SU-DHL-6 (cell line): ENCODE measurements at regions not wholly inside any gene's neighbourhood (a gene's known extent, or its start where the extent isn't known, plus 50 kb on each side); places are given as distances from the start of the nearest gene placed in this dataset.

Experiments
- H2AFZ ChIP-seq: fragments of 200-600 bp; sonication (generic); 2 replicates; pipeline ENCODE4 v1.6.1; 2014; ENCODE audit warnings: low read depth, mild to moderate bottlenecking, moderate library complexity, mixed read lengths, antibody characterized with exemption, low read length; ENCODE audit not compliant: severe bottlenecking
- H3F3A ChIP-seq: fragments of 200-600 bp; shearing (Covaris generic); 2 replicates; pipeline ENCODE4 v1.6.0; 2016; ENCODE audit warnings: antibody characterized with exemption, mild to moderate bottlenecking; ENCODE audit not compliant: insufficient read depth
- H3K27ac ChIP-seq: fragments of 200-600 bp; sonication (generic); 2 replicates; pipeline ENCODE4 v1.5.1; 2016; ENCODE audit warnings: low read depth, mild to moderate bottlenecking, low read length, moderate library complexity, mixed read lengths
- H3K27me3 ChIP-seq: fragments of 200-600 bp; sonication (generic), shearing (Covaris generic); 2 replicates; pipeline ENCODE4 v1.6.0; 2014; ENCODE audit warnings: mild to moderate bottlenecking, low read length
- H3K36me3 ChIP-seq: fragments of 200-600 bp; sonication (generic); 2 replicates; pipeline ENCODE4 v1.6.1; 2014; ENCODE audit warnings: mild to moderate bottlenecking, low read length, mixed read lengths
- H3K4me2 ChIP-seq: fragments of 300-600, 200-600 bp; shearing (Covaris generic), sonication (generic); 2 replicates; pipeline ENCODE4 v1.6.0; 2014; ENCODE audit warnings: low read length, low read depth, mild to moderate bottlenecking; ENCODE audit not compliant: poor library complexity, severe bottlenecking
- H3K4me3 ChIP-seq: fragments of 200-600 bp; sonication (generic); 2 replicates; pipeline ENCODE4 v1.5.1; 2014; ENCODE audit warnings: antibody characterized with exemption, low read length, mild to moderate bottlenecking, mixed read lengths; ENCODE audit not compliant: insufficient read depth, poor library complexity, severe bottlenecking
- H3K79me2 ChIP-seq: fragments of 200-600 bp; sonication (generic); 2 replicates; pipeline ENCODE4 v1.6.1; 2014; ENCODE audit warnings: mild to moderate bottlenecking, low read length, moderate library complexity; ENCODE audit not compliant: insufficient read depth
- H3K9ac ChIP-seq: fragments of 200-600 bp; sonication (generic); 2 replicates; pipeline ENCODE4 v1.7.0; 2014; ENCODE audit warnings: mild to moderate bottlenecking, low read length
- H3K9me2 ChIP-seq: fragments of 200-600 bp; sonication (generic); replicated peaks from 2 replicates; pipeline ENCODE4 v1.6.1; 2014; ENCODE audit warnings: low read length; ENCODE audit not compliant: insufficient read depth
- H3K9me3 ChIP-seq: fragments of 200-600 bp; sonication (generic); 2 replicates; pipeline ENCODE4 v1.6.1; 2014; ENCODE audit warnings: low read length, mixed read lengths; ENCODE audit not compliant: insufficient read depth
- H4K20me1 ChIP-seq: fragments of 200-600 bp; sonication (generic); 2 replicates; pipeline ENCODE4 v1.6.1; 2014; ENCODE audit warnings: low read depth, mild to moderate bottlenecking, antibody characterized with exemption, low read length, moderate library complexity, mixed read lengths
- EZH2phosphoT487 ChIP-seq: fragments of 200-600 bp; sonication (generic), shearing (Covaris generic); conservative IDR thresholded peaks from 2 replicates; pipeline ENCODE4 v1.6.1; 2018; ENCODE audit warnings: mild to moderate bottlenecking, antibody characterized with exemption, low read length, moderate library complexity, mixed read lengths
- TF ChIP-seq, protein P1 (sequence below): fragments of 200-600 bp; sonication (generic); IDR thresholded peaks from one replicate; pipeline ENCODE4 v1.5.1; 2017; ENCODE audit warnings: antibody characterized with exemption, mild to moderate bottlenecking, low read length, moderate library complexity; ENCODE audit not compliant: insufficient read depth, poor library complexity, severe bottlenecking

DNA sequence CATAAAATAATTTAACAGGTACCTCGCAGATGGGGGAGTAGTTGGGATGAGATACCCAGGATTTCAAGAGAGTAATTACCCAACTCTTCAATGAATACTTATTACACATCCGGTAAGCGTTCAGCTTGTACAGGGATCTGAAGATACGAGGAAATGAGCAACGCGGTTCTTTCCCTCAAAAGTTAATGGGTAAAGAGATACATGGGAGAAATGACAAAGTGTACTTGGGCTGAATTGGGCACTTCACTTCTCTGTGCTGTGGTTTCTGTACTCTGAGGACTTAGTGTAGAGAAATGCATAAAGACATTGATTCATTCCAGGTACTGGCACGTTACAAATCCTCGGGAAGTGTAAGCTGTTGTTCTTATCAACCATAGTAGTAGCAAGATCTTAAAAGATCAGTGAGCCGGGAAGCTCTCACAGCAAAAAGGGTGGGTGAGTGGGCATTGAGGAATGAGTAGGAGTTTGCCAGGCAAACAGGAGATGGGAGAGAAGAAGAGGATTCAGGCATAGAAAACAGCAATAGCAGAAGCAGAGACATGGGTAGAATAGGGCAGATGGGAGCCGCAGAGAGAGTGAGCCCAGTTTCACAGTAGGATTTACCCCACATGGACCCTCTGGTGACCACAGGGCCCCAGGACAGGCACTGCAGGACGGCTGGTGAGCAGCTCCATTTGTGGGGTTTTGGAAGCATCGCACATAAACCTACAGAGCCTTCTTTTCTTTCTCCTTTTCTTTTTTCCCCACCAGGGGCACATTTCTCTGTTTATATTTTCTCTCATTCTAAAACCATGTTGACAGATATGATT lies 304.3 kb upstream of the PITRM1 start:
- Histone ChIP-seq H3K79me2 (no peaks in the 10 kb centered on the region), H3K9me2 (no peaks in the 10 kb centered on the region), H3K4me3 (no peak overlapping the region), H3K27ac (no peak overlapping the region), H3K9ac (no peak overlapping the region), H3K4me2 (no peak overlapping the region), H3K9me3 (no peaks in the 10 kb centered on the region), H4K20me1 (no peaks in the 10 kb centered on the region), H3K27me3 (no peaks in the 10 kb centered on the region), H2AFZ (no peak overlapping the region), H3K36me3 (no peaks in the 10 kb centered on the region), H3F3A (no peaks in the 10 kb centered on the region)
- no peak for TF ChIP-seq EZH2phosphoT487

- Histone ChIP-seq H3K9me2 (no peaks in the 10 kb centered on the region), H3K36me3 (no peaks in the 10 kb centered on the region), H3K79me2 (no peaks in the 10 kb centered on the region), H2AFZ (no peak overlapping the region), H3K27ac (no peak overlapping the region), H3K4me3 (no peak overlapping the region), H4K20me1 (no peaks in the 10 kb centered on the region), H3K4me2 (no peak overlapping the region), H3F3A (no peaks in the 10 kb centered on the region), H3K9ac (no peak overlapping the region), H3K9me3 (no peaks in the 10 kb centered on the region), H3K27me3 (no peaks in the 10 kb centered on the region)
- TF ChIP-seq, protein P1, sequence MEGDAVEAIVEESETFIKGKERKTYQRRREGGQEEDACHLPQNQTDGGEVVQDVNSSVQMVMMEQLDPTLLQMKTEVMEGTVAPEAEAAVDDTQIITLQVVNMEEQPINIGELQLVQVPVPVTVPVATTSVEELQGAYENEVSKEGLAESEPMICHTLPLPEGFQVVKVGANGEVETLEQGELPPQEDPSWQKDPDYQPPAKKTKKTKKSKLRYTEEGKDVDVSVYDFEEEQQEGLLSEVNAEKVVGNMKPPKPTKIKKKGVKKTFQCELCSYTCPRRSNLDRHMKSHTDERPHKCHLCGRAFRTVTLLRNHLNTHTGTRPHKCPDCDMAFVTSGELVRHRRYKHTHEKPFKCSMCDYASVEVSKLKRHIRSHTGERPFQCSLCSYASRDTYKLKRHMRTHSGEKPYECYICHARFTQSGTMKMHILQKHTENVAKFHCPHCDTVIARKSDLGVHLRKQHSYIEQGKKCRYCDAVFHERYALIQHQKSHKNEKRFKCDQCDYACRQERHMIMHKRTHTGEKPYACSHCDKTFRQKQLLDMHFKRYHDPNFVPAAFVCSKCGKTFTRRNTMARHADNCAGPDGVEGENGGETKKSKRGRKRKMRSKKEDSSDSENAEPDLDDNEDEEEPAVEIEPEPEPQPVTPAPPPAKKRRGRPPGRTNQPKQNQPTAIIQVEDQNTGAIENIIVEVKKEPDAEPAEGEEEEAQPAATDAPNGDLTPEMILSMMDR: no peak
- TF ChIP-seq EZH2phosphoT487: no peak
Measured at GRCh38 chr10:3476186-3476585, 303.6 kb upstream of the PITRM1 start.

GRCh38 chr10:3475367-3475766 lies 302.8 kb upstream of the PITRM1 start:
- Histone ChIP-seq H2AFZ (no peak overlapping the region), H3F3A (no peaks in the 10 kb centered on the region), H3K36me3 (no peaks in the 10 kb centered on the region), H4K20me1 (no peaks in the 10 kb centered on the region), H3K4me2 (no peak overlapping the region), H3K27me3 (no peaks in the 10 kb centered on the region), H3K9ac (no peak overlapping the region), H3K4me3 (no peak overlapping the region), H3K9me2 (no peaks in the 10 kb centered on the region), H3K79me2 (no peaks in the 10 kb centered on the region), H3K27ac (no peak overlapping the region), H3K9me3 (no peaks in the 10 kb centered on the region)
- TF ChIP-seq EZH2phosphoT487: no peak
- TF ChIP-seq, protein P1: no peak

DNA sequence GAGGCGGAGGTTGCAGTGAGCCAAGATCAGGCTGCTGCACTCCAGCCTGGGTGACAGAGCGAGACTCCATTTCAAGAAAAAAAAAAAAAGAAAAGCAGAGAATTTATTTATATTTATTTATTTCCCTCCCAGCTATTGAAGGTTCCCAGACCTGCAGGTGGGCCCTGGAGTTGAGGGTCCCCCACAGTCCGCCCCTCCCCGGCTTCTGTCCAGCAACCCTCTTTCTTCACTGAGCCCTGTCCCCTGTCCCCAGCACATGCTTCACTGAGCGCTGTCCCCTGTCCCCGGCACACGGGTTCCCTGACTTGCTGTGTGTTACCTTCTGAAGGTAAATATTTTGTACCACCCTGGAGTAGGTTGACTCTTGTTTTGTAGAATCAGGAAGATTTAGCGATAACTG lies 301.7 kb upstream of the PITRM1 start:
- no peak overlapping the region for H2AFZ ChIP-seq
- H3K9me3 ChIP-seq: no peaks in the 10 kb centered on the region
- no peaks in the 10 kb centered on the region for H3K36me3 ChIP-seq
- H3K9me2 ChIP-seq: no peaks in the 10 kb centered on the region
- no peaks in the 10 kb centered on the region for H3F3A ChIP-seq
- no peaks in the 10 kb centered on the region for H3K79me2 ChIP-seq
- H3K4me2 ChIP-seq: no peak overlapping the region
- TF ChIP-seq, protein P1: no peak
- TF ChIP-seq EZH2phosphoT487: no peak
- no peak overlapping the region for H3K4me3 ChIP-seq
- no peak overlapping the region for H3K27ac ChIP-seq
- H4K20me1 ChIP-seq: no peaks in the 10 kb centered on the region
- no peak overlapping the region for H3K9ac ChIP-seq
- H3K27me3 ChIP-seq: no peaks in the 10 kb centered on the region
